Endothelial cell of umbilical vein (primary cell): ENCODE measurements at regions not wholly inside any gene's neighbourhood (a gene's known extent, or its start where the extent isn't known, plus 50 kb on each side); places are given as distances from the start of the nearest gene placed in this dataset.

Source experiments
- POLR2A ChIP-seq: IDR thresholded peaks from 2 replicates; pipeline ENCODE4 v1.6.1; 2012; ENCODE audit warnings: low read depth, mild to moderate bottlenecking, control low read depth, low read length
- POLR2AphosphoS5 ChIP-seq: IDR thresholded peaks from 2 replicates; pipeline ENCODE4 v1.6.1; 2012; ENCODE audit warnings: low read depth, mild to moderate bottlenecking, control low read depth, low read length, moderate library complexity; ENCODE audit not compliant: insufficient read depth
- TF ChIP-seq, protein P1 (sequence below), 2 donors: IDR thresholded peaks; 1 replicate in 1 of 2; 2 replicates in 1 of 2; pipeline ENCODE4 v1.5.1; 2011; ENCODE audit warnings: low read length in 2 of 2, mild to moderate bottlenecking in 2 of 2, moderate library complexity in 2 of 2, control low read depth in 1 of 2, inconsistent platforms in 1 of 2, low read depth in 1 of 2; ENCODE audit not compliant: insufficient read depth in 1 of 2; ENCODE audit errors: extremely low read depth in 1 of 2

DNA sequence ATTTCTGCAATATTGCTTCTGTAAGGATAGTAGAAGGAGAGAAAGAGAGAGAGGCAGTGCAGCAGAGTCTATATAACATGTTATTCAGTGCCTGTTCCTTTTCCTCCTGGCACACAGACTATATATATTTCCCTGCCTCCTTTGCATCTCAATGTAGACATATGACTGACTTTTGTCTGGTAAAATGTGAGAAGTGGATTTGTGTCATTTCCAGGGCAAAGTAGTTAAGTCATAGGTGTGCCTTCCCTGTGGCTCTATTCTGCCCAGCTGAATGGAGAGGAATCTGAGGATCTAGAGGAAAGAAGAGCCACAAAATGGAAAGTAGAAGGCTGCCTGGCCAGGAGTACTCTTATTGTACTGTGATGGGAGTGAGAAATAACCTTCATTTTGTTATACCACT is 54.6 kb upstream of the CADPS start:
- TF ChIP-seq, protein P1, sequence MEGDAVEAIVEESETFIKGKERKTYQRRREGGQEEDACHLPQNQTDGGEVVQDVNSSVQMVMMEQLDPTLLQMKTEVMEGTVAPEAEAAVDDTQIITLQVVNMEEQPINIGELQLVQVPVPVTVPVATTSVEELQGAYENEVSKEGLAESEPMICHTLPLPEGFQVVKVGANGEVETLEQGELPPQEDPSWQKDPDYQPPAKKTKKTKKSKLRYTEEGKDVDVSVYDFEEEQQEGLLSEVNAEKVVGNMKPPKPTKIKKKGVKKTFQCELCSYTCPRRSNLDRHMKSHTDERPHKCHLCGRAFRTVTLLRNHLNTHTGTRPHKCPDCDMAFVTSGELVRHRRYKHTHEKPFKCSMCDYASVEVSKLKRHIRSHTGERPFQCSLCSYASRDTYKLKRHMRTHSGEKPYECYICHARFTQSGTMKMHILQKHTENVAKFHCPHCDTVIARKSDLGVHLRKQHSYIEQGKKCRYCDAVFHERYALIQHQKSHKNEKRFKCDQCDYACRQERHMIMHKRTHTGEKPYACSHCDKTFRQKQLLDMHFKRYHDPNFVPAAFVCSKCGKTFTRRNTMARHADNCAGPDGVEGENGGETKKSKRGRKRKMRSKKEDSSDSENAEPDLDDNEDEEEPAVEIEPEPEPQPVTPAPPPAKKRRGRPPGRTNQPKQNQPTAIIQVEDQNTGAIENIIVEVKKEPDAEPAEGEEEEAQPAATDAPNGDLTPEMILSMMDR (IDR thresholded peaks at IDR 0.05; ENCODE audit: extremely low read depth in 1 of 2, insufficient read depth in 1 of 2, low read depth in 1 of 2, low read length in 2 of 2): no peak
- TF ChIP-seq POLR2A (no peak), POLR2AphosphoS5 (no peak)
